GOT3 (cell line): ENCODE measurements at regions not wholly inside any gene's neighbourhood (a gene's known extent, or its start where the extent isn't known, plus 50 kb on each side); places are given as distances from the start of the nearest gene placed in this dataset.

Experiments used
- DNase-seq: peaks from one replicate; lab custom pipeline; 2025; ENCODE audit warnings: mixed read lengths; lab: John Stamatoyannopoulos, UW

GRCh38 chr5:159422910-159423309 is 92.6 kb upstream of the IL12B start:
- DNase-seq = no peak

- DNase-seq = no peak
Measured at GRCh38 chr5:159424123-159424522, 93.8 kb upstream of the IL12B start.

GRCh38 chr5:159426694-159427093 is 96.4 kb upstream of the IL12B start:
- no peak for DNase-seq

- no peak for DNase-seq
Measured at GRCh38 chr5:159427180-159428012, 97.1 kb upstream of the IL12B start.

- no peak for DNase-seq
Measured at GRCh38 chr5:159430361-159431012, 100.2 kb upstream of the IL12B start.

- DNase-seq = no peak
Measured at GRCh38 chr5:159435855-159436254, 105.6 kb upstream of the IL12B start.

- DNase-seq = no peak
Measured at GRCh38 chr5:159438092-159438491, 107.8 kb upstream of the IL12B start.

- no peak for DNase-seq
Measured at GRCh38 chr5:159439002-159439401, 108.7 kb upstream of the IL12B start.

GRCh38 chr5:159440235-159440634 is 109.9 kb upstream of the IL12B start:
- no peak for DNase-seq

- DNase-seq = no peak
Measured at GRCh38 chr5:159440968-159441367, 110.7 kb upstream of the IL12B start.

GRCh38 chr5:159441441-159441840 is 111.2 kb upstream of the IL12B start:
- DNase-seq = no peak

GRCh38 chr5:159442206-159442850 is 112.0 kb upstream of the IL12B start:
- no peak for DNase-seq

- no peak for DNase-seq
Measured at GRCh38 chr5:159444441-159445082, 114.3 kb upstream of the IL12B start.

GRCh38 chr5:159447116-159447515 is 116.8 kb upstream of the IL12B start:
- DNase-seq = no peak

GRCh38 chr5:159448841-159449407 is 118.6 kb upstream of the IL12B start:
- no peak for DNase-seq

- DNase-seq = no peak
Measured at GRCh38 chr5:159449925-159450324, 119.6 kb upstream of the IL12B start.

- DNase-seq = no peak
Measured at GRCh38 chr5:159450417-159450816, 120.1 kb upstream of the IL12B start.

GRCh38 chr5:159451197-159452052 is 121.1 kb upstream of the IL12B start:
- DNase-seq = no peak

- no peak for DNase-seq
Measured at GRCh38 chr5:159452480-159453167, 122.3 kb upstream of the IL12B start.

GRCh38 chr5:159453209-159453608 is 122.9 kb upstream of the IL12B start:
- no peak for DNase-seq

- no peak for DNase-seq
Measured at GRCh38 chr5:159456261-159456660, 126.0 kb upstream of the IL12B start.
